ENCODE measurements at regions not wholly inside any gene's neighbourhood (a gene's known extent, or its start where the extent isn't known, plus 50 kb on each side); places are given as distances from the start of the nearest gene placed in this dataset.

- Mint-ChIP-seq H3K27ac (no peak overlapping the region), H3K36me3 (peaks cover 1% of the 10 kb centered on the region), H3K9me3 (peaks cover 23% of the 10 kb centered on the region), H3K27me3 (ENCODE audit: low read depth) (peaks cover 2% of the 10 kb centered on the region), H3K4me1 (no peaks in the 10 kb centered on the region), H3K4me3 (no peak overlapping the region)
- DNase-seq (ENCODE audit: low spot score in 2 of 2, unreplicated experiment in 2 of 2), result no peak
- TF ChIP-seq CTCF (IDR thresholded peaks at IDR 0.05; ENCODE audit: unreplicated experiment), result no peak
These were observed 201.5 kb upstream of the CPHXL start for GRCh38 chr16:75927810-75928209.

- Mint-ChIP-seq H3K9me3 (peaks cover 23% of the 10 kb centered on the region), H3K27me3 (ENCODE audit: low read depth) (peaks cover 2% of the 10 kb centered on the region), H3K4me3 (no peak overlapping the region), H3K4me1 (no peaks in the 10 kb centered on the region), H3K27ac (no peak overlapping the region), H3K36me3 (peaks cover 1% of the 10 kb centered on the region)
- TF ChIP-seq CTCF (IDR thresholded peaks at IDR 0.05; ENCODE audit: unreplicated experiment), result no peak
- DNase-seq (ENCODE audit: low spot score in 2 of 2, unreplicated experiment in 2 of 2), result no peak
These were observed 202.0 kb upstream of the CPHXL start for GRCh38 chr16:75928295-75928694.

GRCh38 chr16:75929046-75929445 lies 202.8 kb upstream of the CPHXL start:
- Mint-ChIP-seq H3K4me3 (no peak overlapping the region), H3K36me3 (peaks cover 1% of the 10 kb centered on the region), H3K27ac (no peak overlapping the region), H3K4me1 (no peaks in the 10 kb centered on the region), H3K27me3 (ENCODE audit: low read depth) (peaks cover 2% of the 10 kb centered on the region), H3K9me3 (peaks cover 23% of the 10 kb centered on the region)
- no peak for TF ChIP-seq CTCF (IDR thresholded peaks at IDR 0.05; ENCODE audit: unreplicated experiment)
- no peak for DNase-seq (ENCODE audit: low spot score in 2 of 2, unreplicated experiment in 2 of 2)

GRCh38 chr16:75931043-75931442 lies 204.8 kb upstream of the CPHXL start:
- Mint-ChIP-seq H3K27ac (no peak overlapping the region), H3K4me1 (peaks cover 7% of the 10 kb centered on the region), H3K9me3 (peaks cover 23% of the 10 kb centered on the region), H3K4me3 (no peak overlapping the region), H3K36me3 (peaks cover 1% of the 10 kb centered on the region), H3K27me3 (ENCODE audit: low read depth) (peaks cover 2% of the 10 kb centered on the region)
- no peak for DNase-seq (ENCODE audit: low spot score in 2 of 2, unreplicated experiment in 2 of 2)
- no peak for TF ChIP-seq CTCF (IDR thresholded peaks at IDR 0.05; ENCODE audit: unreplicated experiment)

- Mint-ChIP-seq H3K27me3 (ENCODE audit: low read depth) (peaks cover 2% of the 10 kb centered on the region), H3K9me3 (peaks cover 23% of the 10 kb centered on the region), H3K4me1 (peaks cover 7% of the 10 kb centered on the region), H3K4me3 (no peak overlapping the region), H3K36me3 (peaks cover 1% of the 10 kb centered on the region), H3K27ac (no peak overlapping the region)
- DNase-seq (ENCODE audit: low spot score in 2 of 2, unreplicated experiment in 2 of 2), result no peak
- no peak for TF ChIP-seq CTCF (IDR thresholded peaks at IDR 0.05; ENCODE audit: unreplicated experiment)
These were observed 205.7 kb upstream of the CPHXL start for GRCh38 chr16:75931970-75932369.

- H3K4me1 Mint-ChIP-seq, result peaks cover 7% of the 10 kb centered on the region
- H3K27me3 Mint-ChIP-seq (ENCODE audit: low read depth), result no peaks in the 10 kb centered on the region
- DNase-seq (ENCODE audit: low spot score in 2 of 2, unreplicated experiment in 2 of 2), result no peak
- no peak overlapping the region for H3K27ac Mint-ChIP-seq
- no peak for TF ChIP-seq CTCF (IDR thresholded peaks at IDR 0.05; ENCODE audit: unreplicated experiment)
- no peaks in the 10 kb centered on the region for H3K9me3 Mint-ChIP-seq
- no peak overlapping the region for H3K4me3 Mint-ChIP-seq
- H3K36me3 Mint-ChIP-seq, result no peaks in the 10 kb centered on the region
These were observed 212.5 kb upstream of the CPHXL start for GRCh38 chr16:75938818-75939217.

Data from mesothelial cell of epicardium (in vitro differentiated cells).